ENCODE measurements at regions not wholly inside any gene's neighbourhood (a gene's known extent, or its start where the extent isn't known, plus 50 kb on each side); places are given as distances from the start of the nearest gene placed in this dataset.
"Not testable (repeated sequence)": the region's sequence is repeated elsewhere in the genome, so short reads cannot be mapped to it uniquely, and the experiment has no call there.

DNA sequence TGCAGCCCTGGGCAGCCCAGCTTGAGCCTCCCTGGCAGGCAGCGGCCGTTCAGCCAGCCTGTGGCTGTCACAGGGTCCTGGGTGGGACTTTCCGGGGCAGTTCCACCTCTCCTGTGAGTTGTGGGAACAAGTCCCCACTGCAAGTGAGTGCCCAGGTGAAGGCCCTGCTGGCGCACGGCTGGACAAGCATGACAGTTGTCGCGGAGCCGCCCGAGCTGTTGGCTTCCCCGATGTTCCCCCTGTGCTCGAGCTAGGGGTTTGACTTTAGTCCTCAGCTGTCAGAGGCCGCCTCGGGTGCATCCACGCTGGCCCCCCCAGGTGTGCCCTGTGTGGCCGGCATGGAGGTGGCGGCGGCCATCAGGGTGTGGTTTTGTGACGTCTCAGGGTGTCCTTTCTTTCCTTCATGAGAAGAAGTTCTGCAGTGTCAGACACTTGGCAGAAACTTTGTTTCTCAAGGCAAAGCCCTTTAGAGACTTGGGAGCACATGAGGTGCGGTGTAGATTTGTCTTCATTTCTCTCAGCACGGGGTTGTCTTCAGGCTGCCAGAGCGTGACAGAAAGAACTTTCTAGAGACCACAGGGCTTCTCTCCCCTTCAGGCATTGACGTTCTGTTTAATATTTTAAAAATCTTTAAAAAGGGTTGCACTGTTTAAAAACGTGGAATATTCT, 69.4 kb upstream of the HGFAC start:
- TF ChIP-seq EZH2 (IDR thresholded peaks at IDR 0.05) (no peak), FOXP2 (optimal IDR thresholded peaks at IDR 0.05; ENCODE audit: control extremely low read depth, extremely low read length, insufficient read depth) (no peak), POLR2AphosphoS5 (IDR thresholded peaks at IDR 0.05; ENCODE audit: borderline replicate concordance, low read depth, low read length) (no peak)
- H3K9me3 ChIP-seq (ENCODE audit: low read depth, low read length): no peaks in the 10 kb centered on the region
- no peak overlapping the region for H3K27ac ChIP-seq
- no peak for DNase-seq (ENCODE audit: low read depth, low spot score)
- H3K36me3 ChIP-seq (ENCODE audit: insufficient read depth, low read length): peaks cover 10% of the 10 kb centered on the region
- no peak overlapping the region for H3K4me3 ChIP-seq
- H3K9ac ChIP-seq (ENCODE audit: insufficient read length): no peak overlapping the region

GRCh38 chr4:3372933-3373465, 68.8 kb upstream of the HGFAC start:
- H3K27ac ChIP-seq: no peak overlapping the region
- H3K36me3 ChIP-seq (ENCODE audit: insufficient read depth, low read length): peaks cover 16% of the 10 kb centered on the region
- H3K9me3 ChIP-seq (ENCODE audit: low read depth, low read length): no peaks in the 10 kb centered on the region
- H3K4me3 ChIP-seq: no peak overlapping the region
- DNase-seq (ENCODE audit: low read depth, low spot score): no peak
- TF ChIP-seq POLR2AphosphoS5 (IDR thresholded peaks at IDR 0.05; ENCODE audit: borderline replicate concordance, low read depth, low read length) (no peak), FOXP2 (optimal IDR thresholded peaks at IDR 0.05; ENCODE audit: control extremely low read depth, extremely low read length, insufficient read depth) (no peak), EZH2 (IDR thresholded peaks at IDR 0.05) (no peak)
- H3K9ac ChIP-seq (ENCODE audit: insufficient read length): no peak overlapping the region

GRCh38 chr4:3373468-3373867, 68.3 kb upstream of the HGFAC start:
- Histone ChIP-seq H3K4me3 (no peak overlapping the region), H3K36me3 (ENCODE audit: insufficient read depth, low read length) (peaks cover 21% of the 10 kb centered on the region)

DNA sequence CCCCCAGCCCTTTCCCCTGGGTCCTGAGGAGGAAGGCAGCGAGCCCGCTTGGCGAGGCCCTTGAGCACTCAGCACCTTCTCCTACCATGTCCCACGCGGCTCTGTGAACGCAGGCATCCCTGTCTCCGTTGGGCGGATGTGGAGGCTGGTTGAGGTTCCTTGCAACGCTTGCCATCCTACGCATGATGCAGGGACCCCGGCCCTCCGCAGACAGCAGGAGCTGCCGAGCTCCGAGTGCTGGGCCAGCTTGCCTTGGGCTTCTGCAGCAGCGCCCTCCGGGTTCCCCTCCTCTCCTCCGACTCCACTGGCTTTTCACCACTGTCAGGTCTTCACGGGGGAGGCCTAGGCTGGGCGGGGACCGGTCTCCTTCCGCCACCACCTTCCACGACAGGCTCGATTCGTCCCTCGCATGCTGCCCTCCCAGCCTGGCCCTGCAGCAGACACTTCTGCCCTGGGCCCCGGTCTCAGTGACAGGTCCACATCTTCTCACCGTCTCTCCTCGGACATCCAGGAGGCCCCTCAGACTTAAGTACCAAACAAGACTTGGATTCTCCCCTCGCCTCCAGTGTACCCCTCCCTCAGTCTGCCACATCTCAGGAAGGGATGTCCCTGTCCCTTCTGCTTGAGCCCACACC, 67.6 kb upstream of the HGFAC start:
- no peak for DNase-seq (ENCODE audit: low read depth, low spot score)
- Histone ChIP-seq H3K27ac (no peak overlapping the region), H3K9ac (ENCODE audit: insufficient read length) (no peak overlapping the region), H3K9me3 (ENCODE audit: low read depth, low read length) (peaks cover 5% of the 10 kb centered on the region; the same call in 1 of the 2 replicates), H3K36me3 (ENCODE audit: insufficient read depth, low read length) (peaks cover 24% of the 10 kb centered on the region), H3K4me3 (no peak overlapping the region)
- TF ChIP-seq FOXP2 (optimal IDR thresholded peaks at IDR 0.05; ENCODE audit: control extremely low read depth, extremely low read length, insufficient read depth) (no peak), EZH2 (IDR thresholded peaks at IDR 0.05) (no peak)

More at GRCh38 chr4:3373468-3373867, 68.3 kb upstream of the HGFAC start:
- Histone ChIP-seq H3K27ac (no peak overlapping the region), H3K9me3 (ENCODE audit: low read depth, low read length) (no peaks in the 10 kb centered on the region), H3K9ac (ENCODE audit: insufficient read length) (no peak overlapping the region)
- no peak for DNase-seq (ENCODE audit: low read depth, low spot score)
- TF ChIP-seq FOXP2 (optimal IDR thresholded peaks at IDR 0.05; ENCODE audit: control extremely low read depth, extremely low read length, insufficient read depth): no peak
- no peak for TF ChIP-seq EZH2 (IDR thresholded peaks at IDR 0.05)
- TF ChIP-seq POLR2AphosphoS5 (IDR thresholded peaks at IDR 0.05; ENCODE audit: borderline replicate concordance, low read depth, low read length): no peak

DNA sequence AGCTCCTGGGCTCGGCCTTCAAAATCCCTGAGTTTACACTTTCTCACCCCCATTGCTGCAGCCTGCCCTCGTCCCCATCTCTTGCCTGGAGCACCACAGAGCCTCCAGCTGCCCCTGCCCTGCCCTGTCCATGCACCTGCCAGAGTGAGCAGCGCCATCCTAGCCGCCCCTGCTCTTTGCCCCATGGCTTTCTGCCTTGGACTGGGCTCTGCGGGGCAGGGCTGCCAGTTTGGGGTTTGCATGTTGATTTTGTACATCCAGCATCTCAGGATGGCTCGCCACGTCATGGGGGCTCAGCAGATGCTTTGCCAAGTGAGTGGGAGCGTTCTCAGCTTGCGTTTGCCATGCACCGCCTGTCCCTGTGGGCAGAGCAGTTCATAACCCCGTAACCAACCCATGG, 67.1 kb upstream of the HGFAC start:
- TF ChIP-seq POLR2AphosphoS5 (IDR thresholded peaks at IDR 0.05; ENCODE audit: borderline replicate concordance, low read depth, low read length) (no peak), EZH2 (IDR thresholded peaks at IDR 0.05) (no peak), FOXP2 (optimal IDR thresholded peaks at IDR 0.05; ENCODE audit: control extremely low read depth, extremely low read length, insufficient read depth) (no peak)
- Histone ChIP-seq H3K4me3 (no peak overlapping the region), H3K36me3 (ENCODE audit: insufficient read depth, low read length) (peaks cover 24% of the 10 kb centered on the region), H3K9ac (ENCODE audit: insufficient read length) (no peak overlapping the region), H3K27ac (no peak overlapping the region), H3K9me3 (ENCODE audit: low read depth, low read length) (peaks cover 5% of the 10 kb centered on the region; the same call in 1 of the 2 replicates)
- no peak for DNase-seq (ENCODE audit: low read depth, low spot score)

DNA sequence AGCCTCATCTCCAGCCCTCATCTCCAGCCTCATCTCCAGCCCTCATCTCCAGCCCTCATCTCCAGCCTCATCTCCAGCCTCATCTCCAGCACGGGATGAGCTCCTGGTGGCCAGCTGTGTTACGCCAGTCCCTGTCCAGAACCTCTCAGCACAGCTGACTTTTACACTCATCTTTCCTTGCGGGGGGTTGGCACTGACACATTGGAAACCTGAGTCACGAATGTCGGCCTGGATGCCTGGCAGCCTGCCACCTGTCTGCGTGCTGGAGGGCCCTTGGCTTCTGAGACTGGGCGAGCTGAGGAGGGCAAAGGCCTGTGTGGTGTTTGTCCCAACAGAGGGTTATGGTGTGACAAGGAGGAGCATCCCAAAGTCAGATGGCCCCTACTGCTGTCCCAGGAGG, 66.1 kb upstream of the HGFAC start:
- no peak overlapping the region for H3K4me3 ChIP-seq
- peaks cover 24% of the 10 kb centered on the region for H3K36me3 ChIP-seq (ENCODE audit: insufficient read depth, low read length)
- H3K9ac ChIP-seq (ENCODE audit: insufficient read length): no peak overlapping the region
- no peak for DNase-seq (ENCODE audit: low read depth, low spot score)
- no peak overlapping the region for H3K27ac ChIP-seq
- no peak for TF ChIP-seq POLR2AphosphoS5 (IDR thresholded peaks at IDR 0.05; ENCODE audit: borderline replicate concordance, low read depth, low read length)
- TF ChIP-seq FOXP2 (optimal IDR thresholded peaks at IDR 0.05; ENCODE audit: control extremely low read depth, extremely low read length, insufficient read depth): no peak
- TF ChIP-seq EZH2 (IDR thresholded peaks at IDR 0.05): no peak
- peaks cover 9% of the 10 kb centered on the region; the same call in 1 of the 2 replicates for H3K9me3 ChIP-seq (ENCODE audit: low read depth, low read length)

- DNase-seq (ENCODE audit: low read depth, low spot score): no peak
- TF ChIP-seq EZH2 (IDR thresholded peaks at IDR 0.05) (no peak), FOXP2 (optimal IDR thresholded peaks at IDR 0.05; ENCODE audit: control extremely low read depth, extremely low read length, insufficient read depth) (no peak), POLR2AphosphoS5 (IDR thresholded peaks at IDR 0.05; ENCODE audit: borderline replicate concordance, low read depth, low read length) (no peak)
- H3K36me3 ChIP-seq (ENCODE audit: insufficient read depth, low read length): peaks cover 24% of the 10 kb centered on the region
Measured at GRCh38 chr4:3376266-3376665, 65.5 kb upstream of the HGFAC start.

DNA sequence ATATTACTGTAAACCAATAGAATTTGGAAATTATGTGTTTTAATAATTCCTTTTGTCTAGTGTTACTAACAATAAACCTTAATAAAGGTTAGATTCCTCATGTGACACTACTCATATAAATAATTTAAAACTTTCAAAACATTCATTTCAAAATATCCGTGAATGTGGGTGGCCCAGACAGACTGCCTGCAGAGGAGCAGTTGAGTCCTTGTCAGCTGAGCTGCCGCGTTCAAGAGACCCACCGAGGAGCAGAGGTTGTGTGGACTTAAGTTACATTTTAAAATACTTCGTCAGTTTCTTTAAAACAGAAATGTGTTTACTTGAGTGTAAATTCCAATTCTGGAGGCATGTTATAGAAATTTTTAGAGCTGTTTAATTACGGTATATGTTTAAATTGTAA, 64.2 kb upstream of the HGFAC start:
- Histone ChIP-seq H3K27ac (no peak overlapping the region), H3K4me3 (no peak overlapping the region), H3K9me3 (ENCODE audit: low read depth, low read length) (peaks cover 9% of the 10 kb centered on the region; the same call in 1 of the 2 replicates), H3K9ac (ENCODE audit: insufficient read length) (no peak overlapping the region), H3K36me3 (ENCODE audit: insufficient read depth, low read length) (peaks cover 24% of the 10 kb centered on the region)
- TF ChIP-seq POLR2AphosphoS5 (IDR thresholded peaks at IDR 0.05; ENCODE audit: borderline replicate concordance, low read depth, low read length) (no peak), FOXP2 (optimal IDR thresholded peaks at IDR 0.05; ENCODE audit: control extremely low read depth, extremely low read length, insufficient read depth) (no peak), EZH2 (IDR thresholded peaks at IDR 0.05) (no peak)
- no peak for DNase-seq (ENCODE audit: low read depth, low spot score)

More at GRCh38 chr4:3376266-3376665, 65.5 kb upstream of the HGFAC start:
- Histone ChIP-seq H3K4me3 (no peak overlapping the region), H3K27ac (no peak overlapping the region), H3K9ac (ENCODE audit: insufficient read length) (no peak overlapping the region), H3K9me3 (ENCODE audit: low read depth, low read length) (peaks cover 9% of the 10 kb centered on the region; the same call in 1 of the 2 replicates)

- not testable (repeated sequence) for H3K4me3 ChIP-seq; H3K9me3 ChIP-seq (ENCODE audit: low read depth, low read length); H3K27ac ChIP-seq; DNase-seq (ENCODE audit: low read depth, low spot score); H3K9ac ChIP-seq (ENCODE audit: insufficient read length)
- peaks cover 24% of the 10 kb centered on the region for H3K36me3 ChIP-seq (ENCODE audit: insufficient read depth, low read length)
Measured at GRCh38 chr4:3380336-3380735, 61.4 kb upstream of the HGFAC start.

DNA sequence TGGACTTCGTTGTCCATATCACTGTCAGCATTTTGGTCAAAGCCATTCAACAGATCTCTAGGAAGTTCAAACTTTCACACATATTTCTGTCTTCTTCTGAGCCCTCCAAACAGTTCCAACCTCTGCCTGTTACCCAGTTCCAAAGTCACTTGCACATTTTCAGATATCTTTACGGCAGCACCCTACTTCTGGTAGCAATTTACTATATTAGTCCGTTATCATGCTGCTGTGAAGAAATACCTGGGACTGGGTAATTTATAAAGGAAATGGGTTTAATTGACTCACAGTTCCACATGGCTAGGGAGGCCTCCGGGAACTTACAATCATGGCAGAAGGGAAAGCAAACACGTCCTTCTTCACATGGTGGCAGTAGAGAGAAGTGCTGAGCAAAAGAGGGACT, 60.6 kb upstream of the HGFAC start:
- H3K9me3 ChIP-seq (ENCODE audit: low read depth, low read length); H3K4me3 ChIP-seq; H3K9ac ChIP-seq (ENCODE audit: insufficient read length); H3K27ac ChIP-seq; DNase-seq (ENCODE audit: low read depth, low spot score): not testable (repeated sequence)
- peaks cover 18% of the 10 kb centered on the region for H3K36me3 ChIP-seq (ENCODE audit: insufficient read depth, low read length)

All from SK-N-MC (cell line).